Forelimb muscle (tissue), 1 donor: ENCODE measurements at regions not wholly inside any gene's neighbourhood (a gene's known extent, or its start where the extent isn't known, plus 50 kb on each side); places are given as distances from the start of the nearest gene placed in this dataset.
"Not testable (repeated sequence)": the region's sequence is repeated elsewhere in the genome, so short reads cannot be mapped to it uniquely, and the experiment has no call there.

Experiments used
- DNase-seq: peaks from one replicate; pipeline ENCODE4 v3.0.0-alpha.2; 2013; ENCODE audit warnings: low read depth

GRCh38 chr15:62270216-62270921 is 105.3 kb upstream of the C2CD4B start:
- DNase-seq: no peak

- DNase-seq: no peak
Observed at GRCh38 chr15:62272290-62272689, 107.2 kb upstream of the C2CD4B start.

GRCh38 chr15:62275831-62276230 is 110.7 kb upstream of the C2CD4B start:
- DNase-seq: no peak

- DNase-seq: no peak
Observed at GRCh38 chr15:62277816-62278394, 112.8 kb upstream of the C2CD4B start.

- DNase-seq: no peak
Observed at GRCh38 chr15:62278534-62278933, 113.4 kb upstream of the C2CD4B start.

GRCh38 chr15:62279041-62279440 is 114.0 kb upstream of the C2CD4B start:
- DNase-seq: no peak

GRCh38 chr15:62280625-62281024 is 115.5 kb upstream of the C2CD4B start:
- no peak for DNase-seq

- DNase-seq: not testable (repeated sequence)
Observed at GRCh38 chr15:62281801-62282200, 116.7 kb upstream of the C2CD4B start.

- DNase-seq: no peak
Observed at GRCh38 chr15:62287066-62287857, 122.2 kb upstream of the C2CD4B start.

- DNase-seq: no peak
Observed at GRCh38 chr15:62288361-62289017, 123.4 kb upstream of the C2CD4B start.

GRCh38 chr15:62291262-62291661 is 126.2 kb upstream of the C2CD4B start:
- DNase-seq: no peak

GRCh38 chr15:62296756-62297507 is 131.8 kb upstream of the C2CD4B start:
- DNase-seq: no peak

GRCh38 chr15:62297522-62297921 is 132.4 kb upstream of the C2CD4B start:
- DNase-seq: no peak

- no peak for DNase-seq
Observed at GRCh38 chr15:62297933-62298332, 132.8 kb upstream of the C2CD4B start.

- DNase-seq: no peak
Observed at GRCh38 chr15:62298811-62299210, 133.7 kb upstream of the C2CD4B start.

GRCh38 chr15:62299541-62299940 is 134.5 kb upstream of the C2CD4B start:
- DNase-seq: no peak

GRCh38 chr15:62301993-62302675 is 137.0 kb upstream of the C2CD4B start:
- DNase-seq: no peak

GRCh38 chr15:62306851-62307504 is 141.9 kb upstream of the C2CD4B start:
- peak; percentile 38 for DNase-seq

- DNase-seq: no peak
Observed at GRCh38 chr15:62307551-62307950, 142.5 kb upstream of the C2CD4B start.

- DNase-seq: no peak
Observed at GRCh38 chr15:62316413-62317060, 151.5 kb upstream of the C2CD4B start.
